ENCODE measurements at regions not wholly inside any gene's neighbourhood (a gene's known extent, or its start where the extent isn't known, plus 50 kb on each side); places are given as distances from the start of the nearest gene placed in this dataset.

DNA sequence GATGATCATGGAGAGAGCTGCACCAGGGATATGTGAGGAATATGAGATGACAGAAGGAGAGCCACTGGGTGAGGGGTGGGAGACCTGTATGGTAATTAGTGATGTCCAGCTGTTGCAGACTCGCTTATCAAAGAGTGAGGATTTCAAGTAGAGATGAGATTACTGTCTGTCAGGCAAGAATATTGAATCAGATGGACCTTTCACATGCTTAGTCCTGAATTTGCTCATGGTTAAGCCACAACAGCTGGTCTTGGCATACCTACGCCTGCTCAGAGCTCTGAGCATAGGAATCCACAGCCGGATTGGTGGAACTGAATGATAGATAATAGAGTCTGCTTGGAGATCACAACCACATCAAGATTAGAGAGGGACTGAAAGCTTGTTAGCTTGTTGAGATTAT lies 115.2 kb upstream of the ARHGAP5 start:
- TF ChIP-seq, protein P1, sequence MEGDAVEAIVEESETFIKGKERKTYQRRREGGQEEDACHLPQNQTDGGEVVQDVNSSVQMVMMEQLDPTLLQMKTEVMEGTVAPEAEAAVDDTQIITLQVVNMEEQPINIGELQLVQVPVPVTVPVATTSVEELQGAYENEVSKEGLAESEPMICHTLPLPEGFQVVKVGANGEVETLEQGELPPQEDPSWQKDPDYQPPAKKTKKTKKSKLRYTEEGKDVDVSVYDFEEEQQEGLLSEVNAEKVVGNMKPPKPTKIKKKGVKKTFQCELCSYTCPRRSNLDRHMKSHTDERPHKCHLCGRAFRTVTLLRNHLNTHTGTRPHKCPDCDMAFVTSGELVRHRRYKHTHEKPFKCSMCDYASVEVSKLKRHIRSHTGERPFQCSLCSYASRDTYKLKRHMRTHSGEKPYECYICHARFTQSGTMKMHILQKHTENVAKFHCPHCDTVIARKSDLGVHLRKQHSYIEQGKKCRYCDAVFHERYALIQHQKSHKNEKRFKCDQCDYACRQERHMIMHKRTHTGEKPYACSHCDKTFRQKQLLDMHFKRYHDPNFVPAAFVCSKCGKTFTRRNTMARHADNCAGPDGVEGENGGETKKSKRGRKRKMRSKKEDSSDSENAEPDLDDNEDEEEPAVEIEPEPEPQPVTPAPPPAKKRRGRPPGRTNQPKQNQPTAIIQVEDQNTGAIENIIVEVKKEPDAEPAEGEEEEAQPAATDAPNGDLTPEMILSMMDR (IDR thresholded peaks at IDR 0.05; ENCODE audit: low read depth, low read length, poor library complexity, severe bottlenecking), result no peak
- TF ChIP-seq EZH2phosphoT487 (IDR thresholded peaks at IDR 0.05; ENCODE audit: borderline replicate concordance, low read length), result no peak

All from DOHH2 (cell line).